Neutrophil (primary cell): ENCODE measurements at regions not wholly inside any gene's neighbourhood (a gene's known extent, or its start where the extent isn't known, plus 50 kb on each side); places are given as distances from the start of the nearest gene placed in this dataset.

Experiments used
- H3K27ac ChIP-seq: fragments of 200-600 bp; sonication (generic); 2 replicates; pipeline ENCODE4 v1.5.1; 2016; ENCODE audit warnings: mild to moderate bottlenecking, moderate library complexity
- H3K27me3 ChIP-seq: fragments of 200-600 bp; sonication (generic); 2 replicates; pipeline ENCODE4 v1.6.0; 2016; ENCODE audit warnings: mild to moderate bottlenecking
- H3K36me3 ChIP-seq: fragments of 200-600 bp; sonication (generic); 2 replicates; pipeline ENCODE4 v1.5.1; 2017
- H3K4me1 ChIP-seq, 2 experiments: fragments of 200-600 bp in 1 of 2; sonication (generic) in 1 of 2; 1 replicate in 1 of 2; 2 replicates in 1 of 2; pipeline versions ENCODE4 v1.5.1 to v1.6.1; 2013 to 2016; ENCODE audit warnings: low read depth in 1 of 2, low read length in 1 of 2, mild to moderate bottlenecking in 1 of 2, moderate library complexity in 1 of 2; ENCODE audit not compliant: control insufficient read depth in 1 of 2, insufficient read depth in 1 of 2
- H3K4me3 ChIP-seq, 2 experiments: fragments of 200-600 bp in 1 of 2; sonication (generic) in 1 of 2; 1 replicate in 1 of 2; 2 replicates in 1 of 2; pipeline ENCODE4 v1.5.1; 2013 to 2016; ENCODE audit warnings: low read depth in 1 of 2, low read length in 1 of 2, mild to moderate bottlenecking in 1 of 2, moderate library complexity in 1 of 2
- H3K9me3 ChIP-seq: fragments of 200-600 bp; sonication (generic); 2 replicates; pipeline ENCODE4 v1.5.1; 2016
- TF ChIP-seq, protein P1 (sequence below): fragments of 200-600 bp; sonication (generic); IDR thresholded peaks from 2 replicates; pipeline ENCODE4 v1.5.1; 2016; ENCODE audit warnings: antibody characterized with exemption

DNA sequence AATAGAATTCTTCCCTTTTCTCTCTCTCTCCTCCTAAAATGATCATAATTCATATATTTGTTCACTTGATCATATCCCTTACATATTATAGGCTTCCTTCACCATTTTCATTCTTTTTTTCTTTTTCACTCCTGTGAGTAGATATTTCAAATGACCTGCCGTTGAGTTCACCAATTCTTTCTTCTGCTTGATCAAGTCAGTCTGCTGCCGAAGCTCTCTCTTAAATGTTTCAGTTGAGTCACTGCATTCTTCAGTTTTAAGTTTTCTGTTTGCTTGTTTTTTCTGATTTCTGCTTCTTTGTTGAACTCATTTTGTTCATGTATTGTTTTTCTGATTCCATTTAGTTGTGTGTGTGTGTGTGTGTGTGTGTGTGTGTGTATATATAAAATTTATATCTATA lies 354.3 kb downstream of the GPAT3 start:
- no peaks in the 10 kb centered on the region for H3K9me3 ChIP-seq

DNA sequence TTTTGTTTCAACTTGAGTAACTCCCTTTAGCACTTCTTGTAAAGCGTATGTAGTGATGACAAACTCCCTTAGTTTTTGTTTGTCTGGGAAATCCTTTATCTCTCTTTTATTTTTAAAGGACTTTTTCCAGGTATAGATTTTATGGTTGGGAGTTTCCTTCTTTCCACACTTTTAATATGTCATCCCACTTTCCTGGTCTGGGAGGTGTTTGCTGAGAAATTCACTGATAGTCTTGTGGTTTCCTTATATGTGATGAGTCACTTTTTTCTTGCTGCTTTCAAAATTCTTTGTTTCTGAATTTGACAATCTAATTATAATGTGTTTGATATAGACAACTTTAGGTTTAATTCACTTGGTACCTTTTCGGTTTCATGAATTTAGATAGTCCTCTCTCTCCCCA lies 353.9 kb downstream of the GPAT3 start:
- Histone ChIP-seq H3K4me1 (no peaks in the 10 kb centered on the region), H3K27me3 (no peaks in the 10 kb centered on the region), H3K36me3 (no peaks in the 10 kb centered on the region), H3K27ac (no peak overlapping the region), H3K9me3 (no peaks in the 10 kb centered on the region), H3K4me3 (no peak overlapping the region)
- TF ChIP-seq, protein P1, sequence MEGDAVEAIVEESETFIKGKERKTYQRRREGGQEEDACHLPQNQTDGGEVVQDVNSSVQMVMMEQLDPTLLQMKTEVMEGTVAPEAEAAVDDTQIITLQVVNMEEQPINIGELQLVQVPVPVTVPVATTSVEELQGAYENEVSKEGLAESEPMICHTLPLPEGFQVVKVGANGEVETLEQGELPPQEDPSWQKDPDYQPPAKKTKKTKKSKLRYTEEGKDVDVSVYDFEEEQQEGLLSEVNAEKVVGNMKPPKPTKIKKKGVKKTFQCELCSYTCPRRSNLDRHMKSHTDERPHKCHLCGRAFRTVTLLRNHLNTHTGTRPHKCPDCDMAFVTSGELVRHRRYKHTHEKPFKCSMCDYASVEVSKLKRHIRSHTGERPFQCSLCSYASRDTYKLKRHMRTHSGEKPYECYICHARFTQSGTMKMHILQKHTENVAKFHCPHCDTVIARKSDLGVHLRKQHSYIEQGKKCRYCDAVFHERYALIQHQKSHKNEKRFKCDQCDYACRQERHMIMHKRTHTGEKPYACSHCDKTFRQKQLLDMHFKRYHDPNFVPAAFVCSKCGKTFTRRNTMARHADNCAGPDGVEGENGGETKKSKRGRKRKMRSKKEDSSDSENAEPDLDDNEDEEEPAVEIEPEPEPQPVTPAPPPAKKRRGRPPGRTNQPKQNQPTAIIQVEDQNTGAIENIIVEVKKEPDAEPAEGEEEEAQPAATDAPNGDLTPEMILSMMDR = no peak

More for the DNA sequence above, 354.3 kb downstream of the GPAT3 start:
- no peaks in the 10 kb centered on the region for H3K36me3 ChIP-seq
- TF ChIP-seq, protein P1 = no peak
- H3K4me1 ChIP-seq = no peaks in the 10 kb centered on the region
- H3K27me3 ChIP-seq = no peaks in the 10 kb centered on the region
- H3K27ac ChIP-seq = no peak overlapping the region
- no peak overlapping the region for H3K4me3 ChIP-seq

DNA sequence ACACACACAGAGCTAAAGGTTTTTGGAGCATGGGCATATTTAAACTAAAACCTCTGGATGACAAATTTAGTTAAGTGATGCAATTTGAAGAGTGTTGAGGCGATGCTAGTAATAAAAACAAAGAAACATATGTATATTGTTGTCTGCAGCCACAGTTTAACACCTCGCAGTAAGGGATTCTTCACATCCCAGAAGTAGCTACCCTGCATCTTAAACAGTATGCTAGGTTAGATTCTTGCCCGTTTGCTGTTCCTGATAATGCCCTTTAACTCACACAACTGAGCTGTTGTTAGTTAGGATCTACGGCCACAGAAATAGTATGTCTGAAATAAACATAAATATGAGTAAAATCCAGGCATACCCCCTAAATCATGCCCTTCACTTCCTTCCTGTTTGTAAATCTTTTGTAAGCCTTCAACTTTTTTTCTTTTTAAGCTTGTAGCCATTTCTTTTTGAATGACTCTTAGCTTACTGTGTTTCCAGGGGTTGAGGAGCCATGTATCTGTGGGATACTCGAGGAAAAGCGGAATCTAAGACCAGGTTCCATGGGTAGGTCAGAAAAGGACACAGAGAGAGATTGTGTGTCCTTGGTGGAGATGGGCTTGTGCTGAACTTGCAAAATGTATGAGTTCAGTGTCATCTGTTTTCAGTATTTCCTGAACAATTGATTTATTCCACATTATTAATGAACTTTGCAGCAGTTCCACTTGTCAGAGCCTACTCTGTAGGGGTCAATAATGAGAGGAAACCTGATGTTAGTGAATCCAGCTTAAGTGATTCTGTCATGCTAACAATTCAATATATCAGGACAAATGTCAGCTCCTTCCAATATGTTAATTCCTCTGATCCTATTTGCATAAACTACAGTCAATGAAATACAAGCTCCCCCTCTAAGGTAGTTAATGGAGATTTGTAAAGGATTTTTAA lies 349.6 kb downstream of the GPAT3 start:
- no peaks in the 10 kb centered on the region for H3K36me3 ChIP-seq
- H3K4me3 ChIP-seq = no peak overlapping the region
- no peaks in the 10 kb centered on the region for H3K9me3 ChIP-seq
- no peaks in the 10 kb centered on the region for H3K4me1 ChIP-seq
- TF ChIP-seq, protein P1 = no peak
- H3K27ac ChIP-seq = no peak overlapping the region
- no peaks in the 10 kb centered on the region for H3K27me3 ChIP-seq

DNA sequence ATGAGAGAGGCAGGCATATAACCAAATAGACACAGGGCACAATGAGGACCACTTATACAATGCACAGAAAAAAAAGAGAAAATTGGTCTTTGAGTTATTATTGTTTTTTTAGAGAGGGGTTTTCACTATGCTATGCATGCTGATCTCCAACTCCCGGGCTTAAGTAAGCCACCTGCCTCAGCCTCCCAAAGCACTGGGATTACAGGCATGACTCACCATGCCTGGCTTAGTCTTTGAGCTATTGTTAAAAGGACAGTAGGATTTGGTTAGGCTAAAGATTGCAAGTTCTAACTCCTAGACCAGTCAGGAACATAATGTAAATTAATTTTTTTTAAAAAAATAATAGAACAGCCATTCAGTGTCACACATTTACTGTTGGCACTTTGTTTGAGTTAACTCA lies 340.1 kb downstream of the GPAT3 start:
- no peak overlapping the region for H3K4me3 ChIP-seq
- no peaks in the 10 kb centered on the region for H3K36me3 ChIP-seq
- TF ChIP-seq, protein P1 = no peak
- H3K27me3 ChIP-seq = no peaks in the 10 kb centered on the region
- no peaks in the 10 kb centered on the region for H3K4me1 ChIP-seq
- no peak overlapping the region for H3K27ac ChIP-seq
- H3K9me3 ChIP-seq = no peaks in the 10 kb centered on the region

DNA sequence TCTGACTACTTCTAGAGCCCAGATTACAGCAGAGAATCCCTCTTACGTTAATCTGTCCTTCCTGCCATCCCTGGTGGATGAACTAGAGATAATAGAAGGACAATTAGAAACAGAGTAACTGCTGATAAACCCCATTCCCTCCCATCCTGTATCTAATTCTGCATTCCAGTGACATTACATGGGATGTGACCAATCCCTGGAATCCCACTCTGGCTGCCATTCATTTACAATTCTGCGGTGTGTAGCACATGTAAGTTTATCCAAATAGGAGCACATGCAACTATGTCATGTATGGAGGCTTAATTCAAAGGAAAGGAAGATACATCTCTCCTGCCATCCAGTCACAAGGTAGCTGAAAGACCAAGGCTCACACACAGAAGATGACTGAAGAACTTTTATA lies 339.5 kb downstream of the GPAT3 start:
- Histone ChIP-seq H3K4me3 (no peak overlapping the region), H3K27ac (no peak overlapping the region), H3K27me3 (no peaks in the 10 kb centered on the region), H3K4me1 (no peaks in the 10 kb centered on the region), H3K36me3 (no peaks in the 10 kb centered on the region), H3K9me3 (no peaks in the 10 kb centered on the region)
- TF ChIP-seq, protein P1 = no peak
